ENCODE measurements at regions not wholly inside any gene's neighbourhood (a gene's known extent, or its start where the extent isn't known, plus 50 kb on each side); places are given as distances from the start of the nearest gene placed in this dataset.

DNA sequence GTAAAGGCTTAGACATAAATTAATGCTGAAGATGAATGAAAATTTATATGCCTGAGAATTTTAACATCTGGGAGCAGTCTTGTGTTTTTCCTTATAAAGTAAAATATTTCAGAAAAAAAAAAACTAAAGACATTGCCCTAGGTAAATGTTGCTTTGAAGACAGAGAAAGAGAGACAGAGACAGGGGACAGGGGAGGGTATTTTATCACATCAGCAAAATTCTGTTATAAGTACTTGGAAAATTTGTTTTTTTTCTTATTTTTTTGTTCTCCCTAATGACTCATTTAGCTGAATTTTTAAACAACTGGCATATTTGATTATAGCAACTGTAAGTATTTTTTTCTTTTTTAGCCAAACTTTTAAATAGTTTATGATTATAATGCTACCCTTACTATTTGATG lies 1540.6 kb upstream of the GBE1 start:
- no peak for TF ChIP-seq CTCF (IDR thresholded peaks at IDR 0.05; ENCODE audit: borderline replicate concordance, insufficient read depth, low read depth, low read length)
- no peak overlapping the region for H3K4me3 ChIP-seq (ENCODE audit: low read depth, low read length)

DNA sequence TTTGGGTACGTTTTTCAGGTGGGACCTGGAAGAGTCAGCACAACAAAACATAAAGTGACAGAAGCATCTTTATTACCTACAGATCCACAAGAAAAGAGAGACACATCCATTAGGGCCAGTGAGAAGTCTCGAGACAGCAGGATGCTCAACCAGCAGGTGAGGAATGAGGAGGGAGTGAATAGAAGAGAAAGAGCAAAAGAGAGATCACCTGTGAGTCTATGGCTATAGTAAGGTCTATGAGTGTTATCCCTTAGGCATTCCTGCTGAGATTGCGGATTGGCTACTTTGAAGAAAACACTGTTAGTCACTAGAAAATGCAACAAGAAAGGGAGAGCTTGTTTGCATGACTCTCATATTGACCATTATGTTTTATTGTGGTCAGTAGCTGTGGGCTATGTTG lies 1556.2 kb upstream of the GBE1 start:
- no peak for TF ChIP-seq CTCF (IDR thresholded peaks at IDR 0.05; ENCODE audit: borderline replicate concordance, insufficient read depth, low read depth, low read length)
- H3K4me3 ChIP-seq (ENCODE audit: low read depth, low read length): no peak overlapping the region

DNA sequence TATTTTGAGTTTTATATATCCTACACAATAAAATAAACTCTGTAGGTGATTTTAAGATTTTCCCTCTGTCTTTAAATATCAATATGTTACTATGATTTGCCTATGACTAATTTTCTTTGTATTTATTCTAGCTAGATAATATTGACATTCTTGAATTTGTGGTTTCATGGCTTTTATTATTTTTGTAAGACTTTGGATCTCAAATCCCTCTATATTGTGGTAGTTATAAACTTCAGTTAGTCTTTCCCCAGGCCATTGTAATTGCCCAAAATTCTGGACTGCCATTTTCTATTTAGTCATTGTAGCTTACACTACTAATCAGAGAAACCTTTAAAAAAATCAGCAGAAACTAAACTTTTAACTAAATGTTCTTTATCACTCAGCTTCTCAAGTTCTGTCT lies 1559.3 kb upstream of the GBE1 start:
- TF ChIP-seq CTCF (IDR thresholded peaks at IDR 0.05; ENCODE audit: borderline replicate concordance, insufficient read depth, low read depth, low read length): no peak
- no peak overlapping the region for H3K4me3 ChIP-seq (ENCODE audit: low read depth, low read length)

GRCh38 chr3:83321457-83321856 lies 1560.0 kb upstream of the GBE1 start:
- no peak overlapping the region for H3K4me3 ChIP-seq (ENCODE audit: low read depth, low read length)
- no peak for TF ChIP-seq CTCF (IDR thresholded peaks at IDR 0.05; ENCODE audit: borderline replicate concordance, insufficient read depth, low read depth, low read length)

DNA sequence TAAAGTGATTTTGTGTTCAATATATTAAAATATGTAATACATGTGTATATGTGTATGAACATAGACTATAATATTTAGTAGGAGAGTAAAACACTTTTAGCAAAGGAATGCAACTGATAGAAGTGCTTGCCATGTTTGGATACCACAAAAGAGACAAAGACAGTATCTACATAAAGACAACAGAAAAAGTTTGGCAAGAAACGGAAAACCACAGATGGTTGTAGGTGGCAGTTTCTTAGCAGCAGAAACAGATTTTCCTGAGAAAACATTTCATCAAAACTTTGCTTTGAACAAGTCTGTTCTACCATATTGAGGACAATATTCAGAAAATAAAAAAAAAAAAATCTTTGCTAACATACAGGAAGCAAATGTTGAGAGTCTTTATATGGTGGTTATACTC lies 1560.4 kb upstream of the GBE1 start:
- no peak for TF ChIP-seq CTCF (IDR thresholded peaks at IDR 0.05; ENCODE audit: borderline replicate concordance, insufficient read depth, low read depth, low read length)

DNA sequence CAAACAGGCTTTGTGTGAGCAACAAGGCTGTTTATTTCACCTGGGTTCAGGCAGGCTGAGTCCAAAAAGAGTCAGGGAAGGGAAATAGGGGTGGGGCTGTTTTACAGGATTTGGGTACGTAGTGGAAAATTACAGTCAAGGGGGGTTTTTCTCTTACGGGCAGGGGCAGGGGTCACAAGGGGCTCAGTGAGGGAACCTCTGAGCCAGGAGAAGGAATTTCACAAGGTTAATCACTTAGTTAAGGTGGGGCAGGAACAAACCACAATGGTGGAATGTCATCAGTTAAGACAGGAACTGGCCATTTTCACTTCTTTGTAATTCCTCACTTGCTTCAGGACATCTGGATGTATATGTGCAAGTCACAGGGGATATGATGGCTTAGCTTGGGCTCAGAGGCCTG lies 1592.8 kb upstream of the GBE1 start:
- TF ChIP-seq CTCF (IDR thresholded peaks at IDR 0.05; ENCODE audit: borderline replicate concordance, insufficient read depth, low read depth, low read length): no peak

More for the DNA sequence above, 1560.4 kb upstream of the GBE1 start:
- no peak overlapping the region for H3K4me3 ChIP-seq (ENCODE audit: low read depth, low read length)

GRCh38 chr3:83393276-83393675 lies 1565.5 kb upstream of the CADM2 start:
- TF ChIP-seq CTCF (IDR thresholded peaks at IDR 0.05; ENCODE audit: borderline replicate concordance, insufficient read depth, low read depth, low read length): no peak
- no peak overlapping the region for H3K4me3 ChIP-seq (ENCODE audit: low read depth, low read length)

More for the DNA sequence above, 1592.8 kb upstream of the GBE1 start:
- no peak overlapping the region for H3K4me3 ChIP-seq (ENCODE audit: low read depth, low read length)
